ENCODE measurements at regions not wholly inside any gene's neighbourhood (a gene's known extent, or its start where the extent isn't known, plus 50 kb on each side); places are given as distances from the start of the nearest gene placed in this dataset.
"Not testable (repeated sequence)": the region's sequence is repeated elsewhere in the genome, so short reads cannot be mapped to it uniquely, and the experiment has no call there.

GRCh38 chr9:88596376-88596775 is 61.4 kb downstream of the NXNL2 start:
- no peak for DNase-seq (ENCODE audit: low read depth)

GRCh38 chr9:88604836-88605511 is 70.0 kb downstream of the NXNL2 start:
- DNase-seq (ENCODE audit: low read depth) = no peak

- DNase-seq (ENCODE audit: low read depth) = peak; percentile 54
Measured at GRCh38 chr9:88605512-88606362, 70.8 kb downstream of the NXNL2 start.

- DNase-seq (ENCODE audit: low read depth) = no peak
Measured at GRCh38 chr9:88614359-88614758, 79.4 kb downstream of the NXNL2 start.

- DNase-seq (ENCODE audit: low read depth) = no peak
Measured at GRCh38 chr9:88623698-88624097, 88.7 kb downstream of the NXNL2 start.

- no peak for DNase-seq (ENCODE audit: low read depth)
Measured at GRCh38 chr9:88628114-88628513, 93.1 kb downstream of the NXNL2 start.

GRCh38 chr9:88628811-88629210 is 93.8 kb downstream of the NXNL2 start:
- DNase-seq (ENCODE audit: low read depth) = no peak

- not testable (repeated sequence) for DNase-seq (ENCODE audit: low read depth)
Measured at GRCh38 chr9:88630574-88630973, 95.6 kb downstream of the NXNL2 start.

- no peak for DNase-seq (ENCODE audit: low read depth)
Measured at GRCh38 chr9:88635151-88635550, 100.2 kb downstream of the NXNL2 start.

- DNase-seq (ENCODE audit: low read depth) = no peak
Measured at GRCh38 chr9:88641456-88642240, 106.7 kb downstream of the NXNL2 start.

GRCh38 chr9:88642336-88642735 is 107.4 kb downstream of the NXNL2 start:
- no peak for DNase-seq (ENCODE audit: low read depth)

GRCh38 chr9:88643931-88644330 is 109.0 kb downstream of the NXNL2 start:
- DNase-seq (ENCODE audit: low read depth) = no peak

- no peak for DNase-seq (ENCODE audit: low read depth)
Measured at GRCh38 chr9:88645172-88645878, 110.3 kb downstream of the NXNL2 start.

GRCh38 chr9:88645879-88646199 is 110.9 kb downstream of the NXNL2 start:
- no peak for DNase-seq (ENCODE audit: low read depth)

GRCh38 chr9:88646539-88647300 is 111.7 kb downstream of the NXNL2 start:
- peak; percentile 20 for DNase-seq (ENCODE audit: low read depth)

- DNase-seq (ENCODE audit: low read depth) = peak; percentile 96
Measured at GRCh38 chr9:88651682-88652633, 117.0 kb downstream of the NXNL2 start.

- DNase-seq (ENCODE audit: low read depth) = peak; percentile 16
Measured at GRCh38 chr9:88652876-88653275, 117.9 kb downstream of the NXNL2 start.

GRCh38 chr9:88653406-88653805 is 118.4 kb downstream of the NXNL2 start:
- DNase-seq (ENCODE audit: low read depth) = no peak

GRCh38 chr9:88653911-88654310 is 118.9 kb downstream of the NXNL2 start:
- peak; percentile 39 for DNase-seq (ENCODE audit: low read depth)

- peak; percentile 31 for DNase-seq (ENCODE audit: low read depth)
Measured at GRCh38 chr9:88657893-88658292, 122.9 kb downstream of the NXNL2 start.
